Endodermal cell (in vitro differentiated cells): ENCODE measurements at regions not wholly inside any gene's neighbourhood (a gene's known extent, or its start where the extent isn't known, plus 50 kb on each side); places are given as distances from the start of the nearest gene placed in this dataset.
A peak's percentile ranks its signal among the peaks of the same experiment; 100 is the strongest.

ENCODE experiments used
- DNase-seq: peaks from one replicate; pipeline ENCODE4 v3.0.0-alpha.2; 2017
- H3K27ac ChIP-seq: 2 replicates; pipeline ENCODE4 v1.5.1; 2013; ENCODE audit warnings: mild to moderate bottlenecking, low read depth, low read length, moderate library complexity
- H3K27me3 ChIP-seq: 2 replicates; pipeline ENCODE4 v1.6.1; 2013; ENCODE audit warnings: mild to moderate bottlenecking, low read length, moderate library complexity; ENCODE audit not compliant: insufficient read depth, control insufficient read depth, poor library complexity, severe bottlenecking
- H3K36me3 ChIP-seq: 2 replicates; pipeline ENCODE4 v1.7.0; 2013; ENCODE audit warnings: mild to moderate bottlenecking, low read length, moderate library complexity; ENCODE audit not compliant: control insufficient read depth, insufficient read depth
- H3K4me1 ChIP-seq: one replicate; pipeline ENCODE4 v1.7.0; 2013; ENCODE audit warnings: low read length; ENCODE audit not compliant: control insufficient read depth, insufficient read depth
- H3K4me3 ChIP-seq: 2 replicates; pipeline ENCODE4 v1.5.1; 2013; ENCODE audit warnings: mild to moderate bottlenecking, low read length, moderate library complexity
- H3K9ac ChIP-seq: 2 replicates; pipeline ENCODE4 v1.6.1; 2013; ENCODE audit warnings: mild to moderate bottlenecking, low read length, moderate library complexity; ENCODE audit not compliant: poor library complexity, severe bottlenecking; ENCODE audit errors: extremely low read depth
- H3K9me3 ChIP-seq: 2 replicates; pipeline ENCODE4 v1.6.1; 2013; ENCODE audit warnings: mild to moderate bottlenecking, low read length, moderate library complexity; ENCODE audit not compliant: control insufficient read depth
- H3K27ac Mint-ChIP-seq: 2 replicates; pipeline ENCODE4 v1.8.0; 2020; ENCODE audit warnings: mixed read lengths
- H3K27me3 Mint-ChIP-seq: 2 replicates; pipeline ENCODE4 v1.8.0; 2021; ENCODE audit warnings: mild to moderate bottlenecking, mixed read lengths; ENCODE audit not compliant: insufficient read depth
- H3K36me3 Mint-ChIP-seq: 2 replicates; pipeline ENCODE4 v1.8.0; 2020; ENCODE audit warnings: low read depth, mixed read lengths
- H3K4me1 Mint-ChIP-seq: 2 replicates; pipeline ENCODE4 v1.8.0; 2020; ENCODE audit warnings: mixed read lengths
- H3K4me3 Mint-ChIP-seq: 2 replicates; pipeline ENCODE4 v1.8.0; 2020; ENCODE audit warnings: mild to moderate bottlenecking, moderate library complexity, mixed read lengths
- H3K9me3 Mint-ChIP-seq: 2 replicates; pipeline ENCODE4 v1.8.0; 2020; ENCODE audit warnings: mild to moderate bottlenecking, mixed read lengths
- WGBS, 2 experiments: methylation state at CpG; one replicate each; pipeline versions ENCODE4 v1.1.5 to v1.1.7; 2013; ENCODE audit warnings: missing lambda C conversion rate in 2 of 2, mixed read lengths in 1 of 2; ENCODE audit not compliant: insufficient coverage in 1 of 2, insufficient read length in 1 of 2; 5-methylcytosine and 5-hydroxymethylcytosine counted together
- TF ChIP-seq, protein P1 (sequence below): fragments of 200-600 bp; sonication (generic); conservative IDR thresholded peaks from 2 replicates; pipeline ENCODE4 v1.5.0; 2021; ENCODE audit warnings: antibody characterized with exemption, mild to moderate bottlenecking

DNA sequence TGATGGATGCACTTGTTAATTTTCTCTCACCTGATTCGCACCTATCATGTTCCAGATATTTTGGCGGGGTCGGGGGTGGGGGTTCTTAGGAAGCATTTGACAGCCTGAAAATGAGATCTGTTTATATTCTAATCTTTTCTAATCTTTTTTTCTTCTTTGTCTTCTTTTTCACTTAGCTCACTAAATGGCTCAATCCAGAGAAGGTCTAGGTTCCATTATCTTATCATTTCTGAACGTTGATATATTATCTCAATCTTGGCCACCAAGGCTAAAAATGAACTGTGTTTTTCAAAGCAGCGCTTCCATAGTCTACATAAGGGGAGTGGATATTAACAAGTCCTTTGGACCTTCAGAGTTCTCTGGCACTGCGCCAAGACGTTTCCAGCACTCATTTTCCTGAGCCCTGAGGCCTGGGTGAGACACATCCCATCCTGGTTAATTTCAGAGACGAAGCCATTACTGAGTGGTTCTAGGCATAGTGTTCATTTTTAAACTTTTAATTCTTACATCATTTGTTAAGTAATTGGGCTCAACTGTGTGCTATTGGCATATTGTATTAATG, 229.0 kb downstream of the SOX11 start:
- Mint-ChIP-seq H3K9me3 (peaks cover 20% of the 10 kb centered on the region), H3K4me3 (no peak overlapping the region), H3K27ac (no peak overlapping the region), H3K36me3 (peaks cover 2% of the 10 kb centered on the region), H3K4me1 (no peaks in the 10 kb centered on the region), H3K27me3 (peaks cover 12% of the 10 kb centered on the region)
- Histone ChIP-seq H3K9me3 (peaks cover 19% of the 10 kb centered on the region), H3K9ac (no peak overlapping the region), H3K27ac (no peak overlapping the region), H3K4me1 (no peaks in the 10 kb centered on the region), H3K4me3 (no peak overlapping the region), H3K27me3 (no peaks in the 10 kb centered on the region), H3K36me3 (no peaks in the 10 kb centered on the region)
- DNase-seq, result no peak
- TF ChIP-seq, protein P1, sequence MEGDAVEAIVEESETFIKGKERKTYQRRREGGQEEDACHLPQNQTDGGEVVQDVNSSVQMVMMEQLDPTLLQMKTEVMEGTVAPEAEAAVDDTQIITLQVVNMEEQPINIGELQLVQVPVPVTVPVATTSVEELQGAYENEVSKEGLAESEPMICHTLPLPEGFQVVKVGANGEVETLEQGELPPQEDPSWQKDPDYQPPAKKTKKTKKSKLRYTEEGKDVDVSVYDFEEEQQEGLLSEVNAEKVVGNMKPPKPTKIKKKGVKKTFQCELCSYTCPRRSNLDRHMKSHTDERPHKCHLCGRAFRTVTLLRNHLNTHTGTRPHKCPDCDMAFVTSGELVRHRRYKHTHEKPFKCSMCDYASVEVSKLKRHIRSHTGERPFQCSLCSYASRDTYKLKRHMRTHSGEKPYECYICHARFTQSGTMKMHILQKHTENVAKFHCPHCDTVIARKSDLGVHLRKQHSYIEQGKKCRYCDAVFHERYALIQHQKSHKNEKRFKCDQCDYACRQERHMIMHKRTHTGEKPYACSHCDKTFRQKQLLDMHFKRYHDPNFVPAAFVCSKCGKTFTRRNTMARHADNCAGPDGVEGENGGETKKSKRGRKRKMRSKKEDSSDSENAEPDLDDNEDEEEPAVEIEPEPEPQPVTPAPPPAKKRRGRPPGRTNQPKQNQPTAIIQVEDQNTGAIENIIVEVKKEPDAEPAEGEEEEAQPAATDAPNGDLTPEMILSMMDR, result no peak
- WGBS, 2 experiments, result 96 to 100% methylated on average over 1 to 8 of the region's 8 CpGs

DNA sequence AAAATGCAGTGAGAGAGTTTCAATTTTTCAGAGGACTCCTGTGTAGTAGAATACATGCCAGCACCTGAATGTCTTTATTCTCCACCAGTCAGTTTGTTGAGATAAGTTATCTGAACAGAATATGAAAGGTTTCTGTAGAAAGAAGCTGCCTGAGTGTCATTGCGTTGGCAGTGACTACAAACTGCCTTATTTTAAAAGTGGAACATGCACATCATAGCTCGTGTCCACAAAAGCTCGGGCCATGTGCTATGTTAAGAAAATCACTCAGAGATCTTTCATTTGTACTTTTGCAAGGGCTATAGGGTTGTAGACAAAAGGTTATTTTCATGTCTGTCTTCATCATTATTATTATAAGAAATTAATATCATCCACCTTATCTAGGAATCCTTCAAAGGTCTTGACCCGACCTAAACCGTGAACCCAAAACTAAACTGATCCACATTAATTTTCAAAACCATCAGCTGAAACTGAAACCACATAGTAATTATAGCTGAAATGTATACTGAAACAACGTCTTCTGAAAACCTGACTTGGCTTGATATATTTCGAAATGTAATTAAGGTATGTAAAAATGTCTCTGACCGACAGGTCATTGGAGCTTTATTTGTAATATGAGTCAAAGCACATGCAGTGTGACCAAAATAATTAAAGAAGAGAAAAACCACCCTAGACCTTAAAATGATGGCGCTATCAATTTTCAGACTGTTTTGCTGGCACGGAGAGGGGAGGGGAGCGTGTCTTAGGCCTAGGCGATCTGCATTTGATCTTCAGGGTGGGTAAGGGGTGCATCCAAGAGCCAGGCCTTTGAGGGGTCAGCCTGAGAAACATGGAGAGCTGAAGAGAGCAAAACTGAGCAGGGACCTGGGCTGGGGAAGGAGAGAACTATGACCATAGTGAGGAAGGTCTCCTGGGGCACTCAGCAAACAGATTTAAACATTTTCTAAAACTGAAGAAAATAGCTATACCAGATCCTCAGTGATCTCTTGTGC, 232.1 kb downstream of the SOX11 start:
- peaks cover under 1% of the 10 kb centered on the region for H3K9me3 ChIP-seq
- H3K36me3 ChIP-seq, result no peaks in the 10 kb centered on the region
- Mint-ChIP-seq H3K9me3 (peaks cover 3% of the 10 kb centered on the region), H3K27ac (no peak overlapping the region), H3K27me3 (no peaks in the 10 kb centered on the region), H3K4me3 (no peak overlapping the region), H3K36me3 (no peaks in the 10 kb centered on the region), H3K4me1 (no peaks in the 10 kb centered on the region)
- H3K27ac ChIP-seq, result no peak overlapping the region
- TF ChIP-seq, protein P1, result no peak
- no peaks in the 10 kb centered on the region for H3K4me1 ChIP-seq
- DNase-seq, result no peak
- H3K9ac ChIP-seq, result no peak overlapping the region
- WGBS, 2 experiments, result 92 to 94% methylated on average over 7 to 12 of the region's 12 CpGs
- no peaks in the 10 kb centered on the region for H3K27me3 ChIP-seq
- H3K4me3 ChIP-seq, result no peak overlapping the region

DNA sequence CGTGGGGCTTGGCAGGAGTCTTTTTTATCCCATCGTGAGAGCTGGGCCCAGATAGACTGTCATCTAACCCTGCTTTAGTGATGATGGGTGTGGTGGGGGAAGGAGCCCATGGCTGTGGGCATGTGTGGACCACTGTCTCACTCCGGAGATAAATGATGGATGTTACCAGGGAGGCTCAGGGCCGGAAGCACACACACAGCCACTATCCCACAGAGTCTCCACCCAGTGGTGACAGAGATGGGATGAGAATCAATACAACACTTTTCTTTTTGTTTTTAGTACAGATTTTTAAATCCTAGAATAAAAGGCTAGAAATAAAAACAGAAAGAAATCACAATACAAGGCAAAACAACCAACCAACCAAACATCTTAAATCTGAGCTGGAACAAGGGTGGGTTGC, 233.4 kb downstream of the SOX11 start:
- Mint-ChIP-seq H3K36me3 (no peaks in the 10 kb centered on the region), H3K9me3 (peaks cover 4% of the 10 kb centered on the region)

More for the DNA sequence above, 233.4 kb downstream of the SOX11 start:
- 89 to 100% methylated on average over 2 to 4 of the region's 4 CpGs for WGBS, 2 experiments
- Histone ChIP-seq H3K36me3 (no peaks in the 10 kb centered on the region), H3K4me3 (no peak overlapping the region), H3K27ac (no peak overlapping the region), H3K4me1 (no peaks in the 10 kb centered on the region), H3K27me3 (no peaks in the 10 kb centered on the region), H3K9me3 (no peaks in the 10 kb centered on the region), H3K9ac (no peak overlapping the region)
- no peak for DNase-seq
- Mint-ChIP-seq H3K27me3 (no peaks in the 10 kb centered on the region), H3K4me1 (no peaks in the 10 kb centered on the region), H3K27ac (no peak overlapping the region), H3K4me3 (no peak overlapping the region)
- TF ChIP-seq, protein P1, result peak; percentile 30
